COLO668 (cell line): ENCODE measurements at regions not wholly inside any gene's neighbourhood (a gene's known extent, or its start where the extent isn't known, plus 50 kb on each side); places are given as distances from the start of the nearest gene placed in this dataset.
"Not testable (repeated sequence)": the region's sequence is repeated elsewhere in the genome, so short reads cannot be mapped to it uniquely, and the experiment has no call there.

Experiments
- DNase-seq: peaks from one replicate; lab custom pipeline; 2025; ENCODE audit not compliant: unreplicated experiment; lab: John Stamatoyannopoulos, UW

GRCh38 chr20:17873410-17874270 lies 95.0 kb downstream of the SNX5 start:
- DNase-seq, result peak; percentile 32

- no peak for DNase-seq
Observed at GRCh38 chr20:17872959-17873358, 95.6 kb downstream of the SNX5 start.

DNA sequence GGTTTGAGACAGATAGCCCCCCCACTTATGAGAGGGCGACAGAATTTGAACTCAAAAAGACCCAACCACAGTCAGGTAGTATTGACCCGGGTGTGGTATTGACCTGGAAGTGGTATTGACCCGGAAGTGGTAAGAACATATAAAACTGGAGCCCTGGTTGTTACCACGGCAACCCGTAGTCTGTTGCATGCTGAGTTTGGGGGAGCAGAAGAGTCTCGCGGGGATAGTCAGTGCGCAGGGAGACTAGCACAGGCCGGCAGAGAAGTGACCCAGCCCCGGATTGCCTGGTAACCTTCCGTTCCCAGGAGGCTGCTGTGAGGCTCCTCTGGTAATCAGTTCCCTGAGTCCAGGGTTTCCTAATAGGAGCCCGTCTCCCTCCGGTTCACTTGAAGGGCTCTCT lies 96.2 kb downstream of the SNX5 start:
- DNase-seq, result no peak

GRCh38 chr20:17871886-17872285 lies 96.7 kb downstream of the SNX5 start:
- no peak for DNase-seq

DNA sequence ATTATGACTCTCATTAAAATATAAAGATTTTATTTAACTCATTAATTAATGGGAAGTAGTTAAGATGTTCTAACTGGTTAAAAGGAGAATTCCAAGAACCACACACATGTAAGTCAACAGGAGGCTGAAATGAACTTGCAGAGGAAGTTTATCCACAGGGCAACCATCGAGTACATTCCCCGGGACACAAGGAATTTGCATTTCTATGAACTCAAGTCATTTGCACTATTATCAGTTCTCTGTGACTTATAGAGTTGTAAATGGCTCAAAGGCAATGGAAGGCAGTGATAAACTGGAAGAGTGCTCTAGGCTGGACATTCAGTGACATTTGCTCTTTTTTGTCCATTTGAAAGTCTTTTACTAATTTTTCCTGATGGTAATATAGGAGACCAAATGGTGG lies 97.4 kb downstream of the SNX5 start:
- DNase-seq, result no peak

GRCh38 chr20:17870086-17870740 lies 98.4 kb downstream of the SNX5 start:
- no peak for DNase-seq

- DNase-seq, result no peak
Observed at GRCh38 chr20:17869295-17869994, 99.1 kb downstream of the SNX5 start.

GRCh38 chr20:17868700-17869231 lies 99.8 kb downstream of the SNX5 start:
- DNase-seq, result no peak

GRCh38 chr20:17868151-17868550 lies 100.4 kb downstream of the SNX5 start:
- no peak for DNase-seq

- no peak for DNase-seq
Observed at GRCh38 chr20:17867131-17867925, 101.3 kb downstream of the SNX5 start.

DNA sequence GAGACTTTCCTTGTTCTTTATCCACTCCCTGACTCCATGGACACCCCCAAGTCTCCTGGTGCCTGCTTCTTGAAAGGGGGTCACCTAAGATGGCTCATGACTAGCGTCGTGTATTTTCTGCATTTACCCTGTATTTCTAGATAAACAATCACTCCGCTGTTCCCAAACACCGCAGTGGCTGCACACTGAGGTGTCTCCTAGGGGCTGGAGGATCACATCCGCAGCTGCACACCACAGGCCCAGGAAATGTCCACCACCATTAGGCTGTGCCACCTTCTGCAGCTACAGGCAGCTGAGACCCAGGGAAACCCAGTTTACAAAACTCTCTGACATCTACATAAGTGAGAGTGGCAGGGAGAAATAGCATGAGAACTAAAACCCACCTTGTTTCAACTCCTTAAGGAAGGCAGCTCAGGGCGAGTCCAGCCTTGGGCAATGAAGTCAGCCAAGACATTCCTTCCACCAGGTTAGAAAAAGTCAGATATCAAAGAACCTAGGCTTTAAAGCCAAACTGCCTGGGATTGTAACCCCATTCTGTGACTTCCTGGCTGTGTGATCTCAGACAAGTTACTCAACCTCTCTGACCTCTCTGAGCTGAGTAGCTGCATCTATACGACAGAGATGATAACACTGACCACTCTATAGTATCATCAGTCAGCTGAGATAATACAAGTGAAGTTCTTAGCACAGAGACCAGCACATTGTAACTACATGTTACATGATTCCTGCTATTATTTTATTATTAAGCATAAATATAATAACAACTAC lies 102.2 kb downstream of the SNX5 start:
- DNase-seq, result no peak

DNA sequence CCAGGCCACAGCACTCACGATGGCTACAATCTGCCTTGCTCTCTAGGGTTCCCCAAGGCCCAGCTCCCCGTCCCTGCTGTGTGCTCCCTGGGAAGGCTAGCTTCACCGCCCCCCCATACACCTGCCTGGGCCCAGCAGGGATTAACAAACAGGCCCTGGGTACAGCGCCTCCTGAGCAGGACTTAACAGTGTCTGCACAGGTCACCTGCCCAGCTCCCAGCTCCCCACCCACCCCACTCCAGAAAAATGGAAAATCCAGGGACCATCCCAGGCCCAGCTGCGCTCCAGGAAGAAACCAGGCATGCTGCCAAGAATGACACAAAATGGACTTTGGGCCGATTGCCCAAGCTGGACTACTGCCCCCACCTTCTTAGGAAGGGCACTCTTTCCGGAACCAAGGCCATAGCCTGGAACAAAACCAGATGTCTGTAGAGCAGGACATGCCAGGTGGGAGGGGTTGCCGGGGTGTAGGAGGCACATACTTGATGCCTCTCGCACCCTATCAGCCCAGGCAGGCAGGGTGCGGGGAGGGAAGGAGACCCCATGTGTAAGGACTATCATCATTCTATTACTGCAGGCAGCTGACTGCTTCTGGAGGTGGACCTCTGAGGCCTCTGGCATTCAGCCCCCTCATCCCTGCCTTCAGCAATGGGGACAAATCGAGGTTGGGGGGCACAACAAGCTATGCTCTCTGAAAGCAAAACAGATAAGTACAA lies 104.9 kb downstream of the SNX5 start:
- peak; percentile 79 for DNase-seq

GRCh38 chr20:17863209-17863576 lies 105.4 kb downstream of the SNX5 start:
- no peak for DNase-seq

DNA sequence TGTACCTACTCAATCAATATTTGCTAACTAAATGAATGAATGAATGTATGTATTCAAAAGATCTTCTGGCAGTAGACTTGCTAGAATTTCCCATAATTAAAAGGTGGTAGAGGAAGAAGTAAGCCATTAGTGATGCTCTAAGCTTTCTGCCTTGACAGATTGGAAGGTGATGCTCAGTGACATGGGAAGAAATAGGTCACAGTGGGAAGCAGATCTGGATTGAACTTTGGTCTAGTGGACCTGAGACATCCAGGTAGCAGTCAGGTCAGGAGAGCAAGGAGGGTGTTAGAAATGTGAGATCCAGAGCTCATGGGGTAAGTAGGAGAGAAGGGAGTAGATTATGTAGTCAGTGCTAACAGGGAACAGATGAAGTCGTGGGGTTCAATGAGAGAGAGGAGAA lies 106.4 kb downstream of the SNX5 start:
- DNase-seq, result no peak

GRCh38 chr20:17861620-17862019 lies 107.0 kb downstream of the SNX5 start:
- not testable (repeated sequence) for DNase-seq

GRCh38 chr20:17860301-17861197 lies 108.0 kb downstream of the SNX5 start:
- no peak for DNase-seq

DNA sequence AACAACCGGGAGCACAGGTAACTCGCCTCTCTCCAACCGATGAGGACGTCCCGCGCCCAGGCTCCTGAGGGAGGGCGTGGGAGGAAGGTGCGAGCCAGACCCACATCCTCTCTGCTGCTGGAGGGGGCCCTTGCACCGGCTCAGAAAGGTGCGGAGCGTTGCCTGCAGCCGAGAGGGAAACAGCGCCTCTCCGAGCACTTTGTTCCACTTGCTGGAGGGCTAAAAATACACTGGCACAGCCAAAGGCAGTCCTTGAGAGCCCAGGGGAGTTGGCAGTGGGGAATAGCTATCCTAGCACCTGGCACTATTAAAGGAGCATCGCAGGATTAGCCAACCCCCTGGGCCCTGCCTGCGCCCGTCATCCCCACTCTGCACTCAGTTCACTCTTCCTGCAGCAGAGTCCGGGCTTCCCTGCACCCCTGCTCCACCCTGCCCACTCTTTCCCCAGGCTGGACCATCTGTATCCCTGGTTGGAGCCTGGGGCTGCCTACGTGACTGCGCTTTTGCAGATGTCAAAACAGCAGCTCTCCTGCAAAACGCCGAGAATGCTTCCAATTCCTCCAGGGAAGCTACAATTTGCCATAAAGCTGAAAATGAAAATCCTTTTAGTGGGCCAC lies 108.9 kb downstream of the SNX5 start:
- DNase-seq, result peak; percentile 34

GRCh38 chr20:17859002-17859615 lies 109.5 kb downstream of the SNX5 start:
- DNase-seq, result no peak
